GM12891 (cell line): ENCODE measurements at regions not wholly inside any gene's neighbourhood (a gene's known extent, or its start where the extent isn't known, plus 50 kb on each side); places are given as distances from the start of the nearest gene placed in this dataset.

Source experiments
- PAX5 ChIP-seq: IDR thresholded peaks from 2 replicates; pipeline ENCODE4 v1.6.1; 2011; ENCODE audit warnings: low read length, moderate library complexity, mild to moderate bottlenecking; ENCODE audit not compliant: insufficient read depth, severe bottlenecking
- POLR2A ChIP-seq: IDR thresholded peaks from 2 replicates; pipeline ENCODE4 v1.6.1; 2011; ENCODE audit warnings: low read depth, low read length, control low read depth
- POLR2AphosphoS5 ChIP-seq: IDR thresholded peaks from 2 replicates; pipeline ENCODE4 v1.6.1; 2011; ENCODE audit warnings: low read depth, low read length, control low read depth
- SPI1 ChIP-seq: IDR thresholded peaks from 2 replicates; pipeline ENCODE4 v1.6.1; 2011; ENCODE audit warnings: low read depth, low read length, control low read depth
- TAF1 ChIP-seq: IDR thresholded peaks from 2 replicates; pipeline ENCODE4 v1.6.1; 2011; ENCODE audit warnings: low read depth, low read length, control low read depth

- TF ChIP-seq POLR2A, result no peak
- no peak for TF ChIP-seq TAF1
- TF ChIP-seq POLR2AphosphoS5, result no peak
- no peak for TF ChIP-seq SPI1
- no peak for TF ChIP-seq PAX5
Observed at GRCh38 chr15:98393471-98393870, 254.9 kb upstream of the IGF1R start.
